A673 (cell line): ENCODE measurements at regions not wholly inside any gene's neighbourhood (a gene's known extent, or its start where the extent isn't known, plus 50 kb on each side); places are given as distances from the start of the nearest gene placed in this dataset.

Experiments used
- BruUV-seq: library from RNA; stranded (reverse); fragments of 400-500 nt; replicated peaks from 2 replicates; lab custom pipeline; 2021; lab: Mats Ljungman, UMichigan
- CTCF ChIA-PET: fragments of 300-600 bp; sonication (Branson Sonifier 250); formaldehyde crosslinking; loops from one replicate; lab custom pipeline; 2022; ENCODE audit warnings: antibody characterized with exemption; lab: Charles Lee
- POLR2A ChIA-PET: fragments of 300-600 bp; sonication (Branson Sonifier 250); formaldehyde crosslinking; loops from one replicate; lab custom pipeline; 2022; ENCODE audit warnings: antibody characterized with exemption; ENCODE audit not compliant: low non-redundant PET; lab: Charles Lee
- DNase-seq: peaks from one replicate; pipeline ENCODE4 v3.0.0-alpha.2; 2015; ENCODE audit warnings: low spot score
- H3K27ac ChIP-seq: fragments of 200-600 bp; sonication (generic); 2 replicates; pipeline ENCODE4 v1.5.1; 2016; ENCODE audit warnings: mixed run types, low read depth, mild to moderate bottlenecking, mixed read lengths, antibody characterized with exemption, low read length; ENCODE audit not compliant: poor library complexity, severe bottlenecking
- H3K27me3 ChIP-seq: fragments of 200-600 bp; sonication (generic); replicated peaks from 2 replicates; pipeline ENCODE4 v1.6.1; 2017; ENCODE audit warnings: mixed run types, low read depth, mild to moderate bottlenecking, mixed read lengths, antibody characterized with exemption, low read length; ENCODE audit not compliant: insufficient read depth, poor library complexity
- H3K36me3 ChIP-seq: fragments of 200-600 bp; sonication (generic); 2 replicates; pipeline ENCODE4 v1.6.1; 2016; ENCODE audit warnings: mixed run types, mild to moderate bottlenecking, mixed read lengths, antibody characterized with exemption, low read length; ENCODE audit not compliant: insufficient read depth, poor library complexity, severe bottlenecking
- H3K4me1 ChIP-seq: fragments of 200-600 bp; sonication (generic); 2 replicates; pipeline ENCODE4 v1.6.1; 2017; ENCODE audit warnings: mixed run types, mild to moderate bottlenecking, mixed read lengths, antibody characterized with exemption, low read length; ENCODE audit not compliant: insufficient read depth, poor library complexity, severe bottlenecking
- H3K4me3 ChIP-seq: fragments of 200-600 bp; sonication (generic); 2 replicates; pipeline ENCODE4 v1.5.1; 2016; ENCODE audit warnings: low read depth, mixed run types, mild to moderate bottlenecking, mixed read lengths, low read length; ENCODE audit not compliant: poor library complexity, severe bottlenecking
- H3K9me3 ChIP-seq: fragments of 200-600 bp; sonication (generic); 2 replicates; pipeline ENCODE4 v1.6.1; 2016; ENCODE audit warnings: mixed run types, low read depth, mild to moderate bottlenecking, mixed read lengths, antibody characterized with exemption, low read length; ENCODE audit not compliant: poor library complexity, severe bottlenecking
- EZH2 ChIP-seq: fragments of 200-600 bp; sonication (generic); IDR thresholded peaks from 2 replicates; pipeline ENCODE4 v1.6.1; 2017; ENCODE audit warnings: borderline replicate concordance, low read depth, mild to moderate bottlenecking, mixed read lengths, antibody characterized with exemption, low read length; ENCODE audit not compliant: poor library complexity, severe bottlenecking
- intact Hi-C: fragments of 100-400 bp; cut with micrococcal nuclease; formaldehyde crosslinking; loops from one replicate; pipeline ENCODE4 v1.10.0; 2022; ENCODE audit not compliant: unreplicated experiment
- TF ChIP-seq, protein P1 (sequence below): fragments of 300-800, 200-600 bp; sonication (generic); conservative IDR thresholded peaks from 2 replicates; pipeline ENCODE4 v1.5.1; 2017; ENCODE audit warnings: low read depth, mild to moderate bottlenecking, antibody characterized with exemption, low read length, moderate library complexity, mixed read lengths

GRCh38 chr11:82308979-82309378 is 424.7 kb downstream of the FAM181B start:
- Histone ChIP-seq H3K36me3 (no peaks in the 10 kb centered on the region), H3K9me3 (no peaks in the 10 kb centered on the region), H3K4me3 (no peak overlapping the region), H3K27me3 (no peaks in the 10 kb centered on the region), H3K4me1 (no peaks in the 10 kb centered on the region), H3K27ac (no peak overlapping the region)
- intact Hi-C loops: no loop called here
- ChIA-PET CTCF (no interaction called here), POLR2A (no interaction called here)
- TF ChIP-seq, protein P1, sequence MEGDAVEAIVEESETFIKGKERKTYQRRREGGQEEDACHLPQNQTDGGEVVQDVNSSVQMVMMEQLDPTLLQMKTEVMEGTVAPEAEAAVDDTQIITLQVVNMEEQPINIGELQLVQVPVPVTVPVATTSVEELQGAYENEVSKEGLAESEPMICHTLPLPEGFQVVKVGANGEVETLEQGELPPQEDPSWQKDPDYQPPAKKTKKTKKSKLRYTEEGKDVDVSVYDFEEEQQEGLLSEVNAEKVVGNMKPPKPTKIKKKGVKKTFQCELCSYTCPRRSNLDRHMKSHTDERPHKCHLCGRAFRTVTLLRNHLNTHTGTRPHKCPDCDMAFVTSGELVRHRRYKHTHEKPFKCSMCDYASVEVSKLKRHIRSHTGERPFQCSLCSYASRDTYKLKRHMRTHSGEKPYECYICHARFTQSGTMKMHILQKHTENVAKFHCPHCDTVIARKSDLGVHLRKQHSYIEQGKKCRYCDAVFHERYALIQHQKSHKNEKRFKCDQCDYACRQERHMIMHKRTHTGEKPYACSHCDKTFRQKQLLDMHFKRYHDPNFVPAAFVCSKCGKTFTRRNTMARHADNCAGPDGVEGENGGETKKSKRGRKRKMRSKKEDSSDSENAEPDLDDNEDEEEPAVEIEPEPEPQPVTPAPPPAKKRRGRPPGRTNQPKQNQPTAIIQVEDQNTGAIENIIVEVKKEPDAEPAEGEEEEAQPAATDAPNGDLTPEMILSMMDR: no peak
- no peak for TF ChIP-seq EZH2
- no peak for DNase-seq
- BruUV-seq: no TSS peak

GRCh38 chr11:82305123-82305522 is 428.5 kb downstream of the FAM181B start:
- DNase-seq: no peak
- no TSS peak for BruUV-seq
- no peaks in the 10 kb centered on the region for H3K36me3 ChIP-seq
- POLR2A ChIA-PET: no interaction called here
- no peak overlapping the region for H3K4me3 ChIP-seq
- no peaks in the 10 kb centered on the region for H3K9me3 ChIP-seq
- no peaks in the 10 kb centered on the region for H3K27me3 ChIP-seq
- TF ChIP-seq EZH2: no peak
- TF ChIP-seq, protein P1: no peak
- intact Hi-C loops: no loop called here
- CTCF ChIA-PET: no interaction called here
- no peaks in the 10 kb centered on the region for H3K4me1 ChIP-seq
- H3K27ac ChIP-seq: no peak overlapping the region

- no peak for TF ChIP-seq EZH2
- TF ChIP-seq, protein P1: no peak
- no peaks in the 10 kb centered on the region for H3K4me1 ChIP-seq
- BruUV-seq: no TSS peak
- no peak overlapping the region for H3K27ac ChIP-seq
- CTCF ChIA-PET: no interaction called here
- H3K4me3 ChIP-seq: no peak overlapping the region
- H3K36me3 ChIP-seq: no peaks in the 10 kb centered on the region
- POLR2A ChIA-PET: no interaction called here
- H3K9me3 ChIP-seq: no peaks in the 10 kb centered on the region
- no peaks in the 10 kb centered on the region for H3K27me3 ChIP-seq
- no peak for DNase-seq
- intact Hi-C loops: no loop called here
These were observed 430.0 kb downstream of the FAM181B start for GRCh38 chr11:82303671-82304070.
